PFSK-1 (cell line): ENCODE measurements at regions not wholly inside any gene's neighbourhood (a gene's known extent, or its start where the extent isn't known, plus 50 kb on each side); places are given as distances from the start of the nearest gene placed in this dataset.

Experiments used
- FOXP2 ChIP-seq: optimal IDR thresholded peaks from 2 replicates; pipeline ENCODE3; 2011; ENCODE audit warnings: borderline replicate concordance, control low read depth, inconsistent platforms; ENCODE audit not compliant: insufficient read depth; ENCODE audit errors: extremely low read length, extremely low read depth
- POLR2AphosphoS5 ChIP-seq: IDR thresholded peaks from 2 replicates; pipeline ENCODE4 v1.6.1; 2012; ENCODE audit warnings: low read depth, mild to moderate bottlenecking, control low read depth, low read length, moderate library complexity
- REST ChIP-seq, 2 experiments: IDR thresholded peaks; 2 replicates each; pipeline versions ENCODE4 v1.6.1 to v1.8.0; 2011 to 2012; ENCODE audit warnings: low read depth in 2 of 2, low read length in 2 of 2, control low read depth in 1 of 2, inconsistent platforms in 1 of 2, mild to moderate bottlenecking in 1 of 2, moderate library complexity in 1 of 2; ENCODE audit not compliant: insufficient read depth in 1 of 2
- SIN3A ChIP-seq: IDR thresholded peaks from 2 replicates; pipeline ENCODE4 v1.6.1; 2012; ENCODE audit warnings: mild to moderate bottlenecking, low read length, moderate library complexity, borderline replicate concordance; ENCODE audit not compliant: insufficient read depth
- TAF1 ChIP-seq: IDR thresholded peaks from 2 replicates; pipeline ENCODE4 v1.6.1; 2012; ENCODE audit warnings: low read length, control low read depth, borderline replicate concordance; ENCODE audit not compliant: insufficient read depth

- TF ChIP-seq POLR2AphosphoS5, result no peak
- no peak for TF ChIP-seq REST (IDR thresholded peaks at IDR 0.05; ENCODE audit: insufficient read depth in 1 of 2, low read depth in 2 of 2, low read length in 2 of 2)
- TF ChIP-seq SIN3A, result no peak
- no peak for TF ChIP-seq FOXP2
- no peak for TF ChIP-seq TAF1
Observed at GRCh38 chr10:118805146-118805545, 50.4 kb upstream of the CACUL1 start.

- TF ChIP-seq REST (IDR thresholded peaks at IDR 0.05; ENCODE audit: insufficient read depth in 1 of 2, low read depth in 2 of 2, low read length in 2 of 2) (no peak), POLR2AphosphoS5 (no peak), SIN3A (no peak), FOXP2 (no peak), TAF1 (no peak)
Observed at GRCh38 chr10:118807512-118808305, 52.9 kb upstream of the CACUL1 start.

GRCh38 chr10:118808601-118809356 is 54.0 kb upstream of the CACUL1 start:
- TF ChIP-seq POLR2AphosphoS5 (no peak), REST (IDR thresholded peaks at IDR 0.05; ENCODE audit: insufficient read depth in 1 of 2, low read depth in 2 of 2, low read length in 2 of 2) (no peak), FOXP2 (no peak), SIN3A (no peak), TAF1 (no peak)

GRCh38 chr10:118809357-118810220 is 54.8 kb upstream of the CACUL1 start:
- TF ChIP-seq POLR2AphosphoS5 (no peak), SIN3A (no peak), REST (IDR thresholded peaks at IDR 0.05; ENCODE audit: insufficient read depth in 1 of 2, low read depth in 2 of 2, low read length in 2 of 2) (no peak), TAF1 (no peak), FOXP2 (no peak)
